Esophagus (tissue), 2 donors: ENCODE measurements at regions not wholly inside any gene's neighbourhood (a gene's known extent, or its start where the extent isn't known, plus 50 kb on each side); places are given as distances from the start of the nearest gene placed in this dataset.

Experiments used
- H3K27ac ChIP-seq, 2 donors: one replicate each; pipeline ENCODE4 v1.5.1; 2013; ENCODE audit warnings: low read depth in 2 of 2, mild to moderate bottlenecking in 2 of 2, inconsistent platforms in 1 of 2, low read length in 1 of 2, moderate library complexity in 1 of 2
- H3K27me3 ChIP-seq, 2 donors: one replicate each; pipeline ENCODE4 v1.6.1; 2013; ENCODE audit warnings: low read length in 2 of 2, control low read depth in 1 of 2, mild to moderate bottlenecking in 1 of 2; ENCODE audit not compliant: insufficient read depth in 2 of 2, control insufficient read depth in 1 of 2
- H3K36me3 ChIP-seq, 2 donors: one replicate each; pipeline ENCODE4 v1.6.1; 2013; ENCODE audit warnings: low read length in 1 of 2; ENCODE audit not compliant: control insufficient read depth in 2 of 2, insufficient read depth in 2 of 2
- H3K4me1 ChIP-seq, 2 donors: one replicate each; pipeline ENCODE4 v1.6.1; 2013; ENCODE audit warnings: low read length in 1 of 2; ENCODE audit not compliant: control insufficient read depth in 2 of 2, insufficient read depth in 2 of 2
- H3K4me3 ChIP-seq, 2 donors: one replicate each; pipeline ENCODE4 v1.5.1; 2013; ENCODE audit warnings: low read length in 2 of 2, mild to moderate bottlenecking in 2 of 2, low read depth in 1 of 2, moderate library complexity in 1 of 2
- H3K9me3 ChIP-seq, 2 donors: one replicate each; pipeline ENCODE4 v1.6.1; 2013; ENCODE audit warnings: mild to moderate bottlenecking in 2 of 2, low read depth in 1 of 2, low read length in 1 of 2, moderate library complexity in 1 of 2; ENCODE audit not compliant: control insufficient read depth in 2 of 2, insufficient read depth in 1 of 2
- WGBS, 2 donors: extraction: QIAGEN DNeasy Blood & Tissue Kit; methylation state at CpG; one replicate each; pipeline ENCODE4 v1.1.7; 2013; 5-methylcytosine and 5-hydroxymethylcytosine counted together
- donor health status: healthy with polysubstance abuse.
- donor health status: Bipolar disorder and iron deficiency.

DNA sequence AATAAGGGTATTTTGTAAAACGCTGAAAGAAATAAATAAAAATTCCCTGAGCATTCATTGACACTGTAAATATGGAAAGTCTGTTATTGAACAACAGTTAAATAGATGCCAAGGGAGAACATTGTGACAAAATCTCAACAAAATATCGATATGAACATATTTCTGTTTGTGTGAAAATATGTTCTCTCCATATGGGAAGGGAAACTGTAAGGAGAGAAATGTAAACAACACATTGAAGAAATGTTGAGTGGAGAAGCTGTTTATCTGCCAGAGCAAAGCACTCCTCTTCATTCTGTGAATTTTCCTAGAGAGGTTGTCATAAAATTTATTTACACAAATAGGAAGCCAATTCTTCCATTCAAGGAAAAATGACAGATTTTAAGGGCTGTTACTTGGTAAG, 57.1 kb upstream of the EOMES start:
- Histone ChIP-seq H3K9me3 (no peaks in the 10 kb centered on the region), H3K27me3 (no peaks in the 10 kb centered on the region), H3K36me3 (no peaks in the 10 kb centered on the region), H3K27ac (no peak overlapping the region), H3K4me1 (no peaks in the 10 kb centered on the region), H3K4me3 (no peak overlapping the region)
- WGBS, 2 donors, result 60 to 64% methylated on average over 2 of the region's 2 CpGs

DNA sequence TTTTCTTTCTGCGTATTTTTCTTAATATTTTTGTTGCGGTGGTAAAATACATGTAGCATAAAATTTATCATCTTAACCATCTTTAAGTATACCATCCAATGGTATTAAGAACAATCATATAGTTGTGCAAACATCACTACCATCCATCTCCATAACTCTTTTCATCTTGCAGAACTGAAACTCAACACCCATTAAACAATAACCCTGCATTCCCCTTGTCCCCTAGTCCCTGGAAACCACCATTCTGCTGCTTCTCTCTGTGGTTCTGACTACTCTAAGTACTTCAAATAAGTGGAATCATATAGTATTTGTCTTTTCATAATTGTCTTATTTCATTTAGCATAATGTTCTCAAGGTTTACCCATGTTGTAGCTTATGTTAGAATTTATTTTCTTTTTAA, 67.3 kb upstream of the EOMES start:
- Histone ChIP-seq H3K27ac (no peak overlapping the region), H3K4me3 (no peak overlapping the region), H3K36me3 (no peaks in the 10 kb centered on the region), H3K9me3 (no peaks in the 10 kb centered on the region), H3K4me1 (no peaks in the 10 kb centered on the region), H3K27me3 (no peaks in the 10 kb centered on the region)
- 97 to 100% methylated on average over 2 of the region's 2 CpGs for WGBS, 2 donors

DNA sequence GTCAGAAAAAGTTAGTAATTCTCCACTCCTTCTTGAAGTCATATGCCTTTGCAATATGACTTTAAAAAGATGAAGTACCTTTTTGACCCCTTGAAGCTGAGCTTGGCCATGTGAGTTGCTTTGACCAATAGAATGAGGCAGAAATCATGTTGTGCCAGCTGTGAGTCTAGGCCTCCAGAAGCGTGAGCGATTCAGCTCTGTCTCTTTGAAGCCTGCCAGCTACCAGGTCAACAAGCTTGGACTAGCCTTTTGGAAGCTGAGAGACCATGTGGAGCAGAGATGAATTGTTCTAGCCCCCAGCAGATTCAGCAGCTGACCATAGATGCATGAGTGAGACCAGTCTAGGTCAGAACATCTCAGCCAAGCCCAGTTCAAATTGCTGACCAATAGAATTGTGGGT, 69.8 kb upstream of the EOMES start:
- H3K4me3 ChIP-seq, result no peak overlapping the region
- no peaks in the 10 kb centered on the region for H3K9me3 ChIP-seq
- no peaks in the 10 kb centered on the region for H3K4me1 ChIP-seq
- no peaks in the 10 kb centered on the region for H3K27me3 ChIP-seq
- no peak overlapping the region for H3K27ac ChIP-seq
- WGBS, 2 donors, result 58 to 74% methylated on average over 2 of the region's 2 CpGs
- H3K36me3 ChIP-seq, result no peaks in the 10 kb centered on the region

DNA sequence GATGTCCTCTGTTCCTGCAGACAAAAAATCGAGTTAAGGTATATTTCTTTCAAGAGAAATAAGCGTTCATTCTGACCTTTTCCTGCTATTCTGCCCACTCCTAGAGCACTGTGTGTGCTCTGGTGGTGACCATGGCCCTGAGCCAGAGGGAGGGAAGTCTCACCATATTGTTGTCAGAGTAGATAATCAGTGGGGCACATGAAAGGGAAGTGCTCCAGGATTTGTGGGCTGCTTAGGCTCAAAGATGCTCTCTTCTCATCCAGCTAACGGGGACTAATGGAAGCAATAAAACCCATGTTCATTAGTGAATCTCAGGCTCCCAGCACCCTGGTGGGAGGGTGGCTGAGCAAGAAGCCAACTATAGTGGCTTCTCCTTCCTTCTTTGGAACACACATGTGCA, 70.7 kb upstream of the EOMES start:
- no peak overlapping the region for H3K27ac ChIP-seq
- WGBS, 2 donors, result 66 to 73% methylated on average over 3 of the region's 3 CpGs
- H3K27me3 ChIP-seq, result no peaks in the 10 kb centered on the region
- no peaks in the 10 kb centered on the region for H3K4me1 ChIP-seq
- no peak overlapping the region for H3K4me3 ChIP-seq
- H3K36me3 ChIP-seq, result no peaks in the 10 kb centered on the region
- H3K9me3 ChIP-seq, result no peaks in the 10 kb centered on the region

DNA sequence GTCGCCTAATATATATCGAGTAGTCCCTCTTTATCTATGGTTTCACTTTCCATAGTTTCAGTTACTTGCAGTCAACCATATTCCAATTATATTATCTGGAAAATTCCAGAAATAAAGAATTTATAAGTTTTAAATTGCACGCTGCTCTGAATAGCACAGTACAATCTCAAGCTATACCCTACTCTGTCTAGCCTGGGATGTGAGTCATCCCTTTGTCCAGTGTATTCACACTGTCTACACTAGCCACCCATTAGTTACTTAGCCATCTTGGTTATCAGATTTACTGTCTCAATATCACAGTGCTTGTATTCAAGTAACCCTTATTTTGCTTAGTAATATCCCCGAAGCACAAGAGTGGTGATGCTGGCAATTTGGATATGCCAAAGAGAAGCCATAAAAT, 72.1 kb upstream of the EOMES start:
- Histone ChIP-seq H3K4me1 (no peaks in the 10 kb centered on the region), H3K9me3 (no peaks in the 10 kb centered on the region), H3K27ac (no peak overlapping the region), H3K27me3 (no peaks in the 10 kb centered on the region), H3K36me3 (no peaks in the 10 kb centered on the region), H3K4me3 (no peak overlapping the region)
- 85 to 92% methylated on average over 4 of the region's 4 CpGs for WGBS, 2 donors

DNA sequence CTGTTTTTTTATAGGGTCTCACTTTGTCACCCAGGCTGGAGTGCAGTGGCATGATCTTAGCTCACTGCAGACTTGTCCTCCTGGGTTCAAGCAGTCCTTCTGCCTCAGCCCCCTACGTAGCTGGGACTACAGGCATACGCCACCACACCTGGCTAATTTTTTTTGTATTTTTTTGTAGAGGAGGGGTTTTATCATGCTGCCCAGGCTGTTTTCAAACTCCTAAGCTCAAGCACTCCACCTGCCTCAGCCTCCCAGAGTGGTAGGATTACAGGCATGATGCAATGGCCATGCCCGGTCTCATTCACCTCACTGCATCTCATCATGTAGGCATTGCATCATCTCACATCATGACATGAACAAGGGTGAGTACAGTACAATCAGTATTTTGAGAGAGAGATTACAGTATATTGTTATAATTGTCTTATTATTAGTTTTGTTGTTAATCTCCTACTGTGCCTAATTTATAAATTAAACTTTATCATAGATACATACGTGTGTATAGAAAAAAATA, 74.3 kb upstream of the EOMES start:
- H3K27me3 ChIP-seq, result no peaks in the 10 kb centered on the region
- no peak overlapping the region for H3K4me3 ChIP-seq
- WGBS, 2 donors, result 81 to 86% methylated on average over 4 of the region's 4 CpGs
- H3K4me1 ChIP-seq, result no peaks in the 10 kb centered on the region
- H3K9me3 ChIP-seq, result no peaks in the 10 kb centered on the region
- no peak overlapping the region for H3K27ac ChIP-seq
- no peaks in the 10 kb centered on the region for H3K36me3 ChIP-seq

DNA sequence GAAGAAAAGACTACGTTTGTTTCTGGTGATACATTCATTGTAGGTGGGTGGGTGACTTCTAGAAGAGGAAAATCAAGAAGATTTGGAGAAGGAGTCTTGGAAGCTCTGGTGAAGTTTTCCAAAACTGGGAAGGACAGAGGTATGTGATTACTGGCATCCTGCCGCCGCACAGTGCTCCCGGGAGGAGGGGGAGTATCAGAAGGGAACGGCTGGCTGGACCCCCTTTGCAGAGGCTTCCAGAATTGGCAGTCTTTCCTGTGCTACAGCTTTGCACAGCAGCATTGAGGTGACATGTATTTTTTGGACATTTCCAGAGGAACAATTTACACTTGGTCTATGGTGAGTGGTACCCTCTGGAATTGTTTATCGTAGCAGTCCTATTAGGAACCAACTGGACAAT, 75.7 kb upstream of the EOMES start:
- H3K36me3 ChIP-seq, result no peaks in the 10 kb centered on the region
- no peaks in the 10 kb centered on the region for H3K9me3 ChIP-seq
- H3K27me3 ChIP-seq, result no peaks in the 10 kb centered on the region
- no peaks in the 10 kb centered on the region for H3K4me1 ChIP-seq
- no peak overlapping the region for H3K4me3 ChIP-seq
- 84% methylated on average over 6 of the region's 6 CpGs for WGBS, 2 donors
- no peak overlapping the region for H3K27ac ChIP-seq

DNA sequence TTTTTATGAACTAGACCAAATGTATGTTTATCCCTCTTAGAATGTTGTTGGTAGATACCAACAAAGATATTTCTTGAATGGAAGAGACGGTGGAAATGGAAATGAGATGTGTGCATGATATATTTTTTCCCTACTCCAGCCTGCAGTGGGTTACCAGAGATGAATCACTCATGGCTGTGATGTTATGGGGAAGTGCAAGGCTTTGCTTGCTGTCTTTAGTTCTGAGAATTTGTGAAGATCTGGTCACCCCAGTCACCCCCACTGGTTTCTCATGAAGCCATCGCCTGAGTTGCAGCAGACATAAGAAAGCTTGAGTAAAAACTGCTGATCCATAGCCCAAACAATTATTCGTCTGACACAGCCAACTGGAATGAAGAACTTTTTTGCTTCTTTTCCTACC, 78.1 kb upstream of the EOMES start:
- Histone ChIP-seq H3K27me3 (no peaks in the 10 kb centered on the region), H3K4me1 (no peaks in the 10 kb centered on the region), H3K36me3 (no peaks in the 10 kb centered on the region), H3K4me3 (no peak overlapping the region), H3K27ac (no peak overlapping the region), H3K9me3 (no peaks in the 10 kb centered on the region)
- 80 to 81% methylated on average over 3 of the region's 3 CpGs for WGBS, 2 donors

DNA sequence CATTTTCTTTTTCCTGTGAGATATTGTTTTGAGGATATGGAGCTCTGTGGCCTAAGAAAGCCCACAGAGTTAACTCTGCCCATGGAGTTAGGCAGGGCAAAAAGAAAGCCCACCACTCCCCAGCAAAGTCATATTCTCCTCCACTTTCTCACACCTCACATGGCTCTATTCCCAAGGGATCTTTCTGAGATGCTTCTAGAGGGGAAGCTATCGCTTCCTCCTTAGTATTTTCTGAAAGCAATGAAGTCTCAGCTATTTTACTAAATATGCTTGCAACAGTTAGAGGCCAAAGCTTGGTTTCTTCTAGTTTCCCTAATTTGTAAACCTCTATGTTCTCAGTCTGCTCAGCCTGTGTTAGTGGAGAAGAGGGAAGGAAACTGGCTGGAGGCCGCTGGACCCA, 80.3 kb upstream of the EOMES start:
- no peaks in the 10 kb centered on the region for H3K36me3 ChIP-seq
- no peaks in the 10 kb centered on the region for H3K27me3 ChIP-seq
- 88 to 92% methylated on average over 2 of the region's 2 CpGs for WGBS, 2 donors
- no peaks in the 10 kb centered on the region for H3K9me3 ChIP-seq
- no peaks in the 10 kb centered on the region for H3K4me1 ChIP-seq
- H3K4me3 ChIP-seq, result no peak overlapping the region
- no peak overlapping the region for H3K27ac ChIP-seq

DNA sequence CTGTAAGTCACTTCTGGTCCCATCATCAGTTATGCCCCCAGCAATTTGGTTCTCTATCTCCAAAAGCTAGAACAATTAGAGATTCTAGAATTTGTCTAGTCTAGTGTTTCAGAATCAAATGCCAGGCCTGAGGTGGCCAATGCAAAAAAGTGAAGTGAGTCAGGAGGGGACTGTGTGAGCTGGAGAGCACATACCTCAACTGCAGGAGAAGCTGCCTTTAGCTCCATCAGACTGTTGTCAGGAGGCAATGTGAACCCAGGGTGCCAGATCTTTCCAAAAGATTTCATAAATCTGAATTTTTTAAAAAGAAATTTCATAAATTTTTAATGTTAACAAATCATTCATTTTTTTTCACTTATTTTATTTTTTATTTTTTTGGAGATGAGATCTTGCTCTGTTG, 80.7 kb upstream of the EOMES start:
- Histone ChIP-seq H3K36me3 (no peaks in the 10 kb centered on the region), H3K27me3 (no peaks in the 10 kb centered on the region), H3K27ac (no peak overlapping the region), H3K4me1 (no peaks in the 10 kb centered on the region), H3K4me3 (no peak overlapping the region), H3K9me3 (no peaks in the 10 kb centered on the region)
